ENCODE measurements at regions not wholly inside any gene's neighbourhood (a gene's known extent, or its start where the extent isn't known, plus 50 kb on each side); places are given as distances from the start of the nearest gene placed in this dataset.

DNA sequence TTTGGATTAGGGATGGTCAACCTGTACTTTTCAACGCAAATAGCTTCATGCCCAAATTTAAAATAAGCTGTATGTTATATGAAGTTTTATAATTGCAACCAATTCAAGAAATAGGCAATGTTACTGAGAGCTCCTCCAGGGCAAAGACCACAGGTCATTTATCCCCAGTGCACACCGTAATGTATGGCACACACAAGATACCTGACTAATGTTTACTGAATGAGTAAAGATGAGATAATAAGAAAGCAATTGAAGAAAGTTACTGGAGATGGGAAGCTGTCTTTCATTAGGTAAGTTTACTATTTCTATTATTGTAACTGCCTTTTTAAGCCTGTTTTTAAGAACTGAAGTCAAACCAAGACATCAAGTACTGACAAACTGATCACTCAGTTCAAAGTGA, 184.5 kb upstream of the VRK2 start:
- TF ChIP-seq CTCF (IDR thresholded peaks at IDR 0.05; ENCODE audit: poor library complexity) (no peak), EZH2phosphoT487 (IDR thresholded peaks at IDR 0.05; ENCODE audit: low read depth, severe bottlenecking, unreplicated experiment) (no peak), EZH2 (IDR thresholded peaks at IDR 0.05; ENCODE audit: borderline replicate concordance) (no peak)

Measured in hepatocyte (in vitro differentiated cells).